Gastroesophageal sphincter (tissue), 4 donors: ENCODE measurements at regions not wholly inside any gene's neighbourhood (a gene's known extent, or its start where the extent isn't known, plus 50 kb on each side); places are given as distances from the start of the nearest gene placed in this dataset.

ENCODE experiments used
- ATAC-seq: fragments of 150-250 bp; one replicate; pipeline ENCODE4 v1.9.1; 2016; ENCODE audit warnings: mild to moderate bottlenecking, moderate library complexity
- H3K27ac ChIP-seq, 4 donors: fragments of 200-600 bp; sonication (generic) in 3 of 4; 1 replicate in 3 of 4; 2 replicates in 1 of 4; pipeline ENCODE4 v1.5.1; 2016 to 2019
- H3K27me3 ChIP-seq: fragments of 200-600 bp; sonication (generic); one replicate; pipeline ENCODE4 v1.5.1; 2019
- H3K36me3 ChIP-seq, 2 donors: fragments of 200-600 bp; sonication (generic); one replicate each; pipeline ENCODE4 v1.5.1; 2019; ENCODE audit warnings: control low read depth in 1 of 2
- H3K4me1 ChIP-seq, 3 donors: fragments of 200-600 bp; sonication (generic); 1 replicate in 2 of 3; 2 replicates in 1 of 3; pipeline ENCODE4 v1.5.1; 2016 to 2019; ENCODE audit warnings: control low read depth in 2 of 3
- H3K4me3 ChIP-seq, 2 donors: fragments of 200-600 bp; sonication (generic); one replicate each; pipeline ENCODE4 v1.5.1; 2019; ENCODE audit warnings: mild to moderate bottlenecking in 1 of 2, moderate library complexity in 1 of 2
- H3K9me3 ChIP-seq, 3 donors: fragments of 200-600 bp; sonication (generic); one replicate each; pipeline ENCODE4 v1.5.1; 2017 to 2019; ENCODE audit warnings: control low read depth in 2 of 3
- CTCF ChIP-seq, 4 experiments: fragments of 200-600 bp in 2 of 4; fragments of 450-650 bp in 2 of 4; sonication (generic) in 1 of 4; IDR thresholded peaks; one replicate each; pipeline ENCODE4 v1.5.1; 2017 to 2019; ENCODE audit warnings: antibody characterized with exemption in 4 of 4, mild to moderate bottlenecking in 2 of 4, moderate library complexity in 2 of 4
- EP300 ChIP-seq: sonication (generic); formaldehyde crosslinking; IDR thresholded peaks from one replicate; pipeline ENCODE4 v1.6.1; 2017; ENCODE audit warnings: antibody characterized with exemption, mild to moderate bottlenecking
- POLR2A ChIP-seq, 2 donors: fragments of 450-650 bp; IDR thresholded peaks; one replicate each; pipeline ENCODE4 v1.6.1; 2017; ENCODE audit warnings: antibody characterized with exemption in 2 of 2, mild to moderate bottlenecking in 2 of 2, moderate library complexity in 1 of 2
- POLR2AphosphoS5 ChIP-seq: sonication (generic); formaldehyde crosslinking; IDR thresholded peaks from one replicate; pipeline ENCODE4 v1.6.1; 2017; ENCODE audit warnings: antibody characterized with exemption
- WGBS, 2 donors: methylation state at CpG; one replicate each; pipeline ENCODE4 v1.1.5; 2018; ENCODE audit warnings: low coverage in 1 of 2; 5-methylcytosine and 5-hydroxymethylcytosine counted together

DNA sequence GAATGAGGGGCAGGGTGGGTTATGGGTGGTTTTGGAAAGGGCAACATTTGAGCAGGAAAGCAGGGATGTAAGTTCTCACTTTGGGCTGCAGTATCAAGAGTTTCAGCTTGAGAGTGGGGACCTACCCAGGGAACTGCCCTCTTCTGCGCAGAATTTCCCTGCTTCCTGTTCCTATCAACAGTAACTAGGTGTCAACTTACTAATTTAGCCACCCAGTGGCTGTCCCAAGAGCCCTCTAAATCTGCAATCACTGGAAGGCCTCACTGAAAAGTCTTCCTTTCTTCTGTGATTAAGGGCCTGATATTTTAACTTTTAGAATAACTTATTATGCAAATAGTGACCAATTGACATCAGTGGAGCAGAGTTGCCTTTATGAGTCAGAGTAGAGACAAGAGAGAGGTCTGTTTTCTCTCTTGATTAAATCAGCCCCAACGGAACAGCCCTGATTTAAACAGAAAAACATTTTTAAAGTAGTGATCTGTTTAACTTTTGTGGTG lies 118.2 kb upstream of the RIPOR2 start:
- no peak overlapping the region for H3K4me3 ChIP-seq
- no peak overlapping the region for H3K27ac ChIP-seq
- 14 to 58% methylated on average over 2 of the region's 2 CpGs for WGBS, 2 donors
- no peaks in the 10 kb centered on the region for H3K27me3 ChIP-seq
- no peaks in the 10 kb centered on the region for H3K9me3 ChIP-seq
- H3K36me3 ChIP-seq, result no peaks in the 10 kb centered on the region
- no peak for ATAC-seq
- H3K4me1 ChIP-seq, result no peaks in the 10 kb centered on the region
- TF ChIP-seq POLR2AphosphoS5, result peak; percentile 38
- TF ChIP-seq CTCF (IDR thresholded peaks at IDR 0.05), result no peak

DNA sequence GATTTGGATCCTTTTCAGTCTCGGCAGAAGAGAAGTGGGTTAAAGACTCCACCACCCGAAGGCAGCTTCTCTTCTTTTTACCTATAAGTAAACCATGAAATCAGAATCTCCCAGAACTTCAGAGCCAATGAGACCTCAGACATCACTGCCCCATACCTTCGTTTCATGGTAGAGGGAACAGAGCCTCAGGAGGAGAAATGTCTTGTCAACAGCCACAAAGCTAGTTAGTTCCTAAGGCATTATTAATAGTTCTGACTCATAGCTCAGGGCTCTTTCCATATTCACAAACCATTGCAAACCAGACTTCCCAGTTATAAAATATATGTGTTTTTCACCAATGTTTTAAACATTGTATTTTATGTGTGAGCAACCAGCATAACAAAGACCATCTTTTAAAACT lies 118.7 kb upstream of the RIPOR2 start:
- Histone ChIP-seq H3K4me1 (no peaks in the 10 kb centered on the region), H3K27me3 (no peaks in the 10 kb centered on the region), H3K27ac (no peak overlapping the region), H3K36me3 (no peaks in the 10 kb centered on the region), H3K9me3 (no peaks in the 10 kb centered on the region), H3K4me3 (no peak overlapping the region)
- TF ChIP-seq POLR2AphosphoS5 (no peak), EP300 (no peak), POLR2A (IDR thresholded peaks at IDR 0.05) (no peak), CTCF (IDR thresholded peaks at IDR 0.05) (no peak)
- 22 to 50% methylated on average over 2 to 3 of the region's 3 CpGs for WGBS, 2 donors
- ATAC-seq, result no peak

DNA sequence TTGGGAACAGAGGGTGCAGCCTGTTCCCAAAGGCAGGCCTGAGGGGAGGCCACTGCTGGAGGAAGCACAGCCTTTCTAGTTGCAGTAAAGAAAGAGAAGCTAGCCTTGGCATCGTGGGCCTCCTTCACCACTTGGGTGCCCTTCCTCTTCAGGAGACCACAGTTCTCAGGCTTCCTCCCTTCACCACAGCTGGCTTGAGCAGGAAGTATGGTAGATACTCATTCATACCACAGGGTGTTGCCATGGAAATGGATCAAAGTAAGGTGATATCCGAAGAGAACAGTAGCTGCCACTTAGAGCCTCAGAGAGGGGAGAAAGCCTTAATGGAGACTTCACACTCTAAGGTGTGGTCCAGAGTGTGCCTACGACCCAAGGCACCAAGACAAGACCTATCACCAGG lies 120.4 kb upstream of the RIPOR2 start:
- Histone ChIP-seq H3K4me3 (no peak overlapping the region), H3K4me1 (no peaks in the 10 kb centered on the region), H3K36me3 (no peaks in the 10 kb centered on the region), H3K9me3 (no peaks in the 10 kb centered on the region), H3K27ac (no peak overlapping the region), H3K27me3 (no peaks in the 10 kb centered on the region)
- ATAC-seq, result no peak
- TF ChIP-seq CTCF (IDR thresholded peaks at IDR 0.05) (no peak), POLR2AphosphoS5 (no peak), EP300 (no peak)
- 60 to 71% methylated on average over 1 to 3 of the region's 3 CpGs for WGBS, 2 donors

DNA sequence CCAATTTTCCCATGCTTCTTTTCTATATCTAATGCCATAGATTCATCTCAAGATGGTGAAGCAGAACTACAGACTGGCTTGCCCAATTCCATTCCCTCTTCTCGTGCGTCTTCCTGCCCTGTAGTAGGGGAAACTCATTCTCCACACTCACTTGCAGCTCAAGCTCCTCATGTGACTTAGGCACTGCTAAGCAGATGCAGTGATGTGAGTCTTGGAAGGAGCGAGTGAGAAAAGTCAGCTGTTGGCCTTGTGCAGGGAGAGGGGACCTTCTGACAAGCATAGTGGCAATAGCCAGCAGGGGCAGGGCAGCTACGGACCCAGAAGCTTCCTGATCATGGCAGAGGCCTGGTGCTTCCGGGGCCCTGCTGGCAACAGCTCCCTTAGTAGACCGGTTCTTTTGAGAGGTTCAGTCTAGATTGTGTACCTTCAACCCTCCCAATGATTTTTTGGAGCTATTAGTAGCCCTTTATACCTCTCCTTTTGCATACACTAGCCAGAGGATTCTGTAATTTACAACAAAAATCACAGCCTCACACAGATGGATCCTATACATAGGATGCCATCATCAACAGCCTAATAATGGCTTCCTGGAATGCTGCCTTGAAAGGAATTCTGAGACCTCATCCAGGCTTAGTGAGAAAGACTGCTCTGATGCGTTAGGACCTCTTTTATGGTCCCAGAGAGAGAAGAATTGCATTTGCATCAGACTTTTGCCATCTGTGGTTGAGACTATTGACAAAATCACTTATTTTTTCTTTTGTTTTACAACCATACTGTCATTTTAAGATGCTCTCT lies 121.5 kb upstream of the RIPOR2 start:
- ATAC-seq, result no peak

More for the DNA sequence above, 121.5 kb upstream of the RIPOR2 start:
- H3K27ac ChIP-seq, result no peak overlapping the region
- no peaks in the 10 kb centered on the region for H3K4me1 ChIP-seq
- 67 to 89% methylated on average over 3 to 6 of the region's 7 CpGs for WGBS, 2 donors
- H3K27me3 ChIP-seq, result no peaks in the 10 kb centered on the region
- H3K36me3 ChIP-seq, result no peaks in the 10 kb centered on the region
- H3K9me3 ChIP-seq, result no peaks in the 10 kb centered on the region
- TF ChIP-seq POLR2A (IDR thresholded peaks at IDR 0.05) (no peak), CTCF (IDR thresholded peaks at IDR 0.05) (no peak), EP300 (no peak), POLR2AphosphoS5 (no peak)
- no peak overlapping the region for H3K4me3 ChIP-seq
